ENCODE measurements at regions not wholly inside any gene's neighbourhood (a gene's known extent, or its start where the extent isn't known, plus 50 kb on each side); places are given as distances from the start of the nearest gene placed in this dataset.

DNA sequence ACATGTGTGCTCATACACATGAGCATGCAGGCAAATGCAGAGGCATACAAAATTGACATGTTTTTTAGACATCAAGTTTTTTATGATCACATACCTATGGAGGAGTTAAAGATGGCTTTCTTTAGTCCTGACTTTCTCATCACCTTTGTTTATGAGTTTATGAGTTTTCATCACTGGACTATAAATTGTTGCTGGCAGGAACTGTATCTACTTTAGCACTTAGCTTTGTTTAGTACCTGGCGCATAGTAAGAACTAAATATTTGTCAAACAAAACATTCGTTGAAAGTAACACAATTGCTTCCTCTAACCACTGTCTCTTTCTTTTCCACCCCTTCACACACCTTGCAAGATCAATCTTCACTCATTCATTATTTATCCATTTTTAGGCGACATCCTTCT, 182.6 kb downstream of the SUCNR1 start:
- Histone ChIP-seq H3K4me3 (ENCODE audit: low read depth, low read length) (no peak overlapping the region), H3K36me3 (replicated peaks) (no peaks in the 10 kb centered on the region), H3K27me3 (replicated peaks) (no peaks in the 10 kb centered on the region), H3K27ac (no peak overlapping the region)
- DNase-seq = no peak
- in situ Hi-C loops (cut with HindIII; ENCODE audit: low pct_ligation_motif_present, low sequenced_read_pairs) = no loop called here
- TF ChIP-seq, protein P1, sequence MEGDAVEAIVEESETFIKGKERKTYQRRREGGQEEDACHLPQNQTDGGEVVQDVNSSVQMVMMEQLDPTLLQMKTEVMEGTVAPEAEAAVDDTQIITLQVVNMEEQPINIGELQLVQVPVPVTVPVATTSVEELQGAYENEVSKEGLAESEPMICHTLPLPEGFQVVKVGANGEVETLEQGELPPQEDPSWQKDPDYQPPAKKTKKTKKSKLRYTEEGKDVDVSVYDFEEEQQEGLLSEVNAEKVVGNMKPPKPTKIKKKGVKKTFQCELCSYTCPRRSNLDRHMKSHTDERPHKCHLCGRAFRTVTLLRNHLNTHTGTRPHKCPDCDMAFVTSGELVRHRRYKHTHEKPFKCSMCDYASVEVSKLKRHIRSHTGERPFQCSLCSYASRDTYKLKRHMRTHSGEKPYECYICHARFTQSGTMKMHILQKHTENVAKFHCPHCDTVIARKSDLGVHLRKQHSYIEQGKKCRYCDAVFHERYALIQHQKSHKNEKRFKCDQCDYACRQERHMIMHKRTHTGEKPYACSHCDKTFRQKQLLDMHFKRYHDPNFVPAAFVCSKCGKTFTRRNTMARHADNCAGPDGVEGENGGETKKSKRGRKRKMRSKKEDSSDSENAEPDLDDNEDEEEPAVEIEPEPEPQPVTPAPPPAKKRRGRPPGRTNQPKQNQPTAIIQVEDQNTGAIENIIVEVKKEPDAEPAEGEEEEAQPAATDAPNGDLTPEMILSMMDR (IDR thresholded peaks at IDR 0.05; ENCODE audit: low read depth, low read length, missing control alignments) = no peak

DNA sequence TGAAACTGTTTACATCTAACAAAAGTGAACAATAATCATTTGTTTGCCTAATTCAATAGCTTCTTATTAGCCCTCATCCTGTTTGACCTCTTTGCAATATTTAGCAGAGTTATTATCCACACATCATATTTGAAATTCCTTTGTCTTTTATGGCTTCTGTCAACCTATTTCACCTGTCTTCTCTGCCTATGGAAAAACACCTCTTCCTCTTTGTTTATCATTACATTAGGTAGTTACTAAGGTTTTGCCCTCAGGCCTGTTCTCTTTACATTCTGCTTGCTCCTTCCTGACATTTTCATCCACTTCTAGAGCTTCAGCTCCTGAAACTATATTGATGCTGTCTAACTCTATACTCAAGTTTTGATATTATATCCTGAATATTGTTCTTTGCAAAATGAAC, 183.0 kb downstream of the SUCNR1 start:
- Histone ChIP-seq H3K27me3 (replicated peaks) (no peaks in the 10 kb centered on the region), H3K4me3 (ENCODE audit: low read depth, low read length) (no peak overlapping the region), H3K27ac (no peak overlapping the region), H3K36me3 (replicated peaks) (no peaks in the 10 kb centered on the region)
- TF ChIP-seq, protein P1 (IDR thresholded peaks at IDR 0.05; ENCODE audit: low read depth, low read length, missing control alignments) = no peak
- in situ Hi-C loops (cut with HindIII; ENCODE audit: low pct_ligation_motif_present, low sequenced_read_pairs) = no loop called here
- DNase-seq = no peak

DNA sequence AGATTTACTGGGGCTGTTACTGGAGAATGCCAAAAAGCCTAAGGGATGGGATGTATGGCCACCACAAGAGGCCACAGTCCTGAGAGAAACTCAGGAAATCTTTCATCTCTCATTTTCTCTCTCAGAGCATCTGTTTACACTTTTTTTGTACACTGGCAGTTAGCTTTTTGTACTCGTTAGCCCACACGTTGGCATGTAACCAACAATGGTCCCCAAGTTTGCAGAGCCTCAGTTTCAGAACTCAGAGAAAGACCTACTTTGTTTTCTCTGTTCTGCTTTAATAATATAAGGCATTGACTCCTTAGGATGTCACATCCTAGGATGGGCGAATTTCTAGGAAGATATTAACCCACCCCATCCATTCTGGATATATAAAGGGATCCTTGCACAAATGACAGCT, 183.5 kb downstream of the SUCNR1 start:
- in situ Hi-C loops (cut with HindIII; ENCODE audit: low pct_ligation_motif_present, low sequenced_read_pairs) = no loop called here
- H3K36me3 ChIP-seq (replicated peaks) = no peaks in the 10 kb centered on the region
- no peaks in the 10 kb centered on the region for H3K27me3 ChIP-seq (replicated peaks)
- H3K27ac ChIP-seq = no peak overlapping the region
- TF ChIP-seq, protein P1 (IDR thresholded peaks at IDR 0.05; ENCODE audit: low read depth, low read length, missing control alignments) = no peak
- H3K4me3 ChIP-seq (ENCODE audit: low read depth, low read length) = no peak overlapping the region
- DNase-seq = no peak

DNA sequence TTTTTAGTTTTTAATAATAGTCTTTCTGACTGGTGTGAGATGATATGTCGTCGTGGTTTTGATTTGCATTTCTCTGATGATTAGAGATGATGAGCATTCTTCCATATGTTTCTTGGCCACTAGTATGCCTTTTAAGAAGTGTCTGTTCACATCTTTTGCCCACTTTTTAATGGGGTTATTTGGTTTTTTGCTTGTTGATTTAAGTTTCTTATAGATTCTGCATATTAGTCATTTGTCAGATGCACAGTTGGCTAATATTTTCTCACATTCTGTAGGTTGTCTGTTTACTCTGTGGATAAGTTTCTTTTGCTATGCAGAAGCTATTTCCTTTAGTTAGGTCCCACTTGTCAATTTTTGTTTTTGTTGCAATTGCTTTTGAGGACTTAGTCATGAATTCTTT, 185.4 kb downstream of the SUCNR1 start:
- TF ChIP-seq, protein P1 (IDR thresholded peaks at IDR 0.05; ENCODE audit: low read depth, low read length, missing control alignments) = no peak
- Histone ChIP-seq H3K4me3 (ENCODE audit: low read depth, low read length) (no peak overlapping the region), H3K27ac (no peak overlapping the region), H3K27me3 (replicated peaks) (no peaks in the 10 kb centered on the region), H3K36me3 (replicated peaks) (no peaks in the 10 kb centered on the region)
- DNase-seq = no peak
- in situ Hi-C loops (cut with HindIII; ENCODE audit: low pct_ligation_motif_present, low sequenced_read_pairs) = no loop called here

DNA sequence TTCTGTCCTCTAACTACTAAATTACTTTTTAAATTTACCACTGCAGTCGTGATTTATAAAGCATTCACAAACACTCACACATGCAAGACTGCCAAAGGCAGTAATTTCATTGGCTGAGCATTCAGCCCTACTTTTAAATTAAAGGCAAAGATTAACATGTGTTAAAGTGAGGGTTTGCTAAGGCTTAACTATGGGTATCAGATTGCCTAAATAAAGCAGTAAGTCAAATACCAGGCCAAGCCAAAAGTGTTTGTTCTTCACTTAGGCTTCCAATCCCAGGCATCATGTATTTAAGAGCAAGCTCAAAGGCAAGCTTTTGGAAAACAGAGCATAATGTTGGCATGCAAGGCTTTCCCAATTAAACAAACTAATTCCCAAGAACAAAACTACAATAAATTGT, 187.3 kb downstream of the SUCNR1 start:
- Histone ChIP-seq H3K27ac (no peak overlapping the region), H3K27me3 (replicated peaks) (no peaks in the 10 kb centered on the region), H3K36me3 (replicated peaks) (no peaks in the 10 kb centered on the region), H3K4me3 (ENCODE audit: low read depth, low read length) (no peak overlapping the region)
- TF ChIP-seq, protein P1 (IDR thresholded peaks at IDR 0.05; ENCODE audit: low read depth, low read length, missing control alignments) = no peak
- in situ Hi-C loops (cut with HindIII; ENCODE audit: low pct_ligation_motif_present, low sequenced_read_pairs) = no loop called here
- no peak for DNase-seq

DNA sequence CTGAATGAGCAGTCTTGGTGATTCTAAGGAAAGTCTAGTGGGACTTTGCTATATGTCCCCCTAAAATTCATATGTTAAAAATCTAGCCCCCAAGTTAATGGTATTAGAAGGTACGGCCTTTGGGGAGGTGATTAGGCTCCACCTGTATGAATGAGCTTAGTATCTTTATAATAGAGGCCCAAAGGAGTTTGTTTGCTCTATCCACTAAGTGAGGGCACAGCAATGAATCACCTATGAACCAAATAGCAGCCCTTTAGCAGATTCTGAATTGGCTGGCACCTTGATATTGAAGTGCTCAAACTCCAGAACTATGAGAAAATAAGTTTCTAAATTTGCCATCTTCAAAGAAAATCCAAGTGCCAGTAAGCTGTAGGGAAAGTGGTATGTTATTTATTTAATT, 187.9 kb downstream of the SUCNR1 start:
- no peaks in the 10 kb centered on the region for H3K36me3 ChIP-seq (replicated peaks)
- no peak overlapping the region for H3K27ac ChIP-seq
- H3K4me3 ChIP-seq (ENCODE audit: low read depth, low read length) = no peak overlapping the region
- TF ChIP-seq, protein P1 (IDR thresholded peaks at IDR 0.05; ENCODE audit: low read depth, low read length, missing control alignments) = no peak
- DNase-seq = no peak
- in situ Hi-C loops (cut with HindIII; ENCODE audit: low pct_ligation_motif_present, low sequenced_read_pairs) = no loop called here
- no peaks in the 10 kb centered on the region for H3K27me3 ChIP-seq (replicated peaks)
